ENCODE measurements at regions not wholly inside any gene's neighbourhood (a gene's known extent, or its start where the extent isn't known, plus 50 kb on each side); places are given as distances from the start of the nearest gene placed in this dataset.

DNA sequence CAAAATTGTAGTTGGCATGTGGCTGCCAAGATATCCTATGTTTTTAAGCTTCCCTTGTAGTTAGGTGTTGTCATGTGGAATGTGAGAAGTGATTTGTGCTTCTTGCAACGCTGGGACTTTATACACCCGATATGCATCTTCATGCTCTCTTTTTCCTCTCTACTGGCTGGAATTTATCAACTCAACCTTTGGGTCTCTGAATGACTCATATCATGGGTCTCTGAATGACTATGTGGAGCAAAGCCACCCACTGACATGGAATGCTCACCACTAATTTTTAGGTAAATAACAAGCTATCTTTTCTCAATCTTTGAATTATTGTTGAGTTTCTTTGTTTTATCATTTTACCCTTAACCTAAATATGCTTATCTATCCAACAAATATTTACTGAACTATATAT is 144.6 kb downstream of the ATP23 start:
- intact Hi-C loops (cut with DNase I, micrococcal nuclease), result no loop called here
- no peak overlapping the region for H3K4me3 ChIP-seq (ENCODE audit: low read length)
- peaks cover 3 to 14% of the 10 kb centered on the region in 2 experiments for H3K27me3 ChIP-seq (ENCODE audit: control insufficient read depth in 1 of 2, insufficient read depth in 2 of 2, low read length in 2 of 2)
- ChIA-PET POLR2A (no interaction called here), CTCF (no interaction called here)
- Mint-ChIP-seq H3K36me3 (ENCODE audit: low read depth) (no peaks in the 10 kb centered on the region), H3K4me1 (ENCODE audit: low read depth) (no peaks in the 10 kb centered on the region), H3K27me3 (peaks cover 47% of the 10 kb centered on the region), H3K27ac (no peak overlapping the region), H3K9me3 (no peaks in the 10 kb centered on the region), H3K4me3 (no peak overlapping the region)
- no peaks in the 10 kb centered on the region for H3K36me3 ChIP-seq (ENCODE audit: insufficient read depth, low read length)
- ATAC-seq (ENCODE audit: poor library complexity) (no peak), DNase-seq (no peak)
- no peak overlapping the region for H3K27ac ChIP-seq (ENCODE audit: low read depth in 1 of 2, low read length in 2 of 2)
- no peak for TF ChIP-seq CTCF (IDR thresholded peaks at IDR 0.05)
- H3K9me3 ChIP-seq (ENCODE audit: control insufficient read depth in 1 of 2, insufficient read depth in 1 of 2, low read length in 2 of 2), result no peaks in the 10 kb centered on the region
- no peaks in the 10 kb centered on the region for H3K4me1 ChIP-seq (ENCODE audit: insufficient read depth, low read length)

DNA sequence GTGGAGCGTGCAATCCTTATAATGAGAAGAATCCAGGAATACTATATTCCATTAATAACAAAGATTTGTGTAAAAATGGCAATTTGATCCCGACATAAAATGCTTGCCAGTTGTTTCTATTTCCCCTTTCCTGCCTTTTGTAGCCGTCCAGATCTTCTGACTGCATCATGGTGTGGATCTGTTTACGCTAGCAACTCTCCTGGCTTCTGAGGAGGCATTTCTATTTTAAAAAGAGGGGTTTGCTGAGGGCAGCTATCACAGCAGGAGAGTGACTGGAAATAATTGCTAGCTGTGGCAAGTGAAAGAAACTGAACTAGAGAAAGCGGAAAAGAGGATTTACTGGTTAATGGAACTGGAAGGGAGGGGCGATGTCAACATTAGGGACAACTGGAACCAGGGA is 145.6 kb downstream of the ATP23 start:
- H3K27me3 ChIP-seq (ENCODE audit: control insufficient read depth in 1 of 2, insufficient read depth in 2 of 2, low read length in 2 of 2), result peaks cover 3 to 14% of the 10 kb centered on the region in 2 experiments
- DNase-seq, result no peak
- H3K27me3 Mint-ChIP-seq, result peaks cover 42% of the 10 kb centered on the region
- no peaks in the 10 kb centered on the region for H3K9me3 ChIP-seq (ENCODE audit: control insufficient read depth in 1 of 2, insufficient read depth in 1 of 2, low read length in 2 of 2)
- H3K4me3 Mint-ChIP-seq, result no peak overlapping the region
- H3K4me1 ChIP-seq (ENCODE audit: insufficient read depth, low read length), result no peaks in the 10 kb centered on the region
- H3K36me3 Mint-ChIP-seq (ENCODE audit: low read depth), result no peaks in the 10 kb centered on the region
- H3K27ac ChIP-seq (ENCODE audit: low read depth in 1 of 2, low read length in 2 of 2), result no peak overlapping the region
- no peaks in the 10 kb centered on the region for H3K9me3 Mint-ChIP-seq
- no peak overlapping the region for H3K4me3 ChIP-seq (ENCODE audit: low read length)
- no peak for ATAC-seq (ENCODE audit: poor library complexity)
- ChIA-PET CTCF (no interaction called here), POLR2A (no interaction called here)
- no peak for TF ChIP-seq CTCF (IDR thresholded peaks at IDR 0.05)
- no peak overlapping the region for H3K27ac Mint-ChIP-seq
- no peaks in the 10 kb centered on the region for H3K36me3 ChIP-seq (ENCODE audit: insufficient read depth, low read length)
- intact Hi-C loops (cut with DNase I, micrococcal nuclease), result no loop called here
- no peaks in the 10 kb centered on the region for H3K4me1 Mint-ChIP-seq (ENCODE audit: low read depth)

DNA sequence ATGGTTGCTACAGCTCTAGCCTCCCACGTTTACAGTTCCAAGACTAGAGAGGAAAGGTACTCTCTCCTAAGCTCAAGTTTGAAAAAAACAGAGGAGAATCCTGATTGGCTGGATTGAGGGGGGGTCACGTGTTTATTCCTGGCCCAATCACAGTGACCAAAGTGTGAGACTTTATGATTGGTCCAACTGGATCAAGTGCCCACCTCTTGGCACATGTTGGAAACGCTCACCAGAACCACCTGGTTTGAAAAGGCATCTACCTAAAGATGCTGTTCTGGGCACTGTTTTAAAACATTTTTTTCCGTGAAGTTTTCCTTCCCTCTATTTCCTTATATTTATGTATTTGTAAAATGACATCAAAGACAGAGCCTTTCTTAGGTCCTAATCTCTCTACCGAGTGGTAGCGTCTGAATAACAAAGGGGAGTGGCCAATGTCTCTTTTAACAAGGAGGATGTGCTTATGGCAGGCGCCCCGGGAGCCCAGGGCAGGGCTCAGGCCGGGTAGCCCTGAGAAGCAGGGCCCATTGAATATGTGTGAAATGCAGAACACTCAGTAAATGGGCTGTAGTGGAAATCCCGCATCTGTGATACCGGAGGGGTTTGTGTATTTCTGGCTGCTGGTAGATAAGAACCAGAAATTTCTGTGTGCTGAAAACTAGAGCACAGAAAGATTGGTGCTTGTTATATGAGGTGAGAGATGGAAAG is 146.2 kb downstream of the ATP23 start:
- Histone ChIP-seq H3K4me3 (ENCODE audit: low read length) (no peak overlapping the region), H3K27me3 (ENCODE audit: control insufficient read depth in 1 of 2, insufficient read depth in 2 of 2, low read length in 2 of 2) (peaks cover 3 to 14% of the 10 kb centered on the region in 2 experiments), H3K4me1 (ENCODE audit: insufficient read depth, low read length) (no peaks in the 10 kb centered on the region), H3K9me3 (ENCODE audit: control insufficient read depth in 1 of 2, insufficient read depth in 1 of 2, low read length in 2 of 2) (no peaks in the 10 kb centered on the region), H3K27ac (ENCODE audit: low read depth in 1 of 2, low read length in 2 of 2) (no peak overlapping the region), H3K36me3 (ENCODE audit: insufficient read depth, low read length) (no peaks in the 10 kb centered on the region)
- DNase-seq (no peak), ATAC-seq (ENCODE audit: poor library complexity) (no peak)
- H3K27ac Mint-ChIP-seq, result no peak overlapping the region
- CTCF ChIA-PET, result no interaction called here
- intact Hi-C loops (cut with DNase I, micrococcal nuclease), result no loop called here
- peaks cover 42% of the 10 kb centered on the region for H3K27me3 Mint-ChIP-seq
- no peaks in the 10 kb centered on the region for H3K4me1 Mint-ChIP-seq (ENCODE audit: low read depth)
- POLR2A ChIA-PET, result no interaction called here
- no peaks in the 10 kb centered on the region for H3K9me3 Mint-ChIP-seq
- H3K4me3 Mint-ChIP-seq, result no peak overlapping the region
- no peaks in the 10 kb centered on the region for H3K36me3 Mint-ChIP-seq (ENCODE audit: low read depth)
- no peak for TF ChIP-seq CTCF (IDR thresholded peaks at IDR 0.05)
